SK-N-SH (cell line): ENCODE measurements at regions not wholly inside any gene's neighbourhood (a gene's known extent, or its start where the extent isn't known, plus 50 kb on each side); places are given as distances from the start of the nearest gene placed in this dataset.

Experiments used
- CTCF ChIA-PET: fragments of 300-600, 350-600 bp; formaldehyde crosslinking; extraction: SDS; loops from one replicate; lab custom pipeline; 2021; lab: Yijun Ruan, JAX
- POLR2A ChIA-PET: fragments of 350-600 bp; sonication (Branson Sonifier 250); formaldehyde crosslinking; extraction: SDS; loops from one replicate; lab custom pipeline; 2020; ENCODE audit warnings: antibody characterized with exemption, inconsistent platforms; lab: Yijun Ruan, JAX
- DNase-seq: peaks from one replicate; pipeline ENCODE4 v3.0.0; 2012
- H2AFZ ChIP-seq: fragments of 200-600 bp; sonication (generic); 2 replicates; pipeline ENCODE4 v1.8.1; 2016; ENCODE audit warnings: antibody characterized with exemption, mild to moderate bottlenecking, low read depth
- H3F3A ChIP-seq: fragments of 200-600 bp; sonication (generic); replicated peaks from 2 replicates; pipeline ENCODE3; 2016; ENCODE audit warnings: antibody characterized with exemption, mild to moderate bottlenecking; ENCODE audit not compliant: insufficient read depth
- H3K27ac ChIP-seq, 2 experiments: fragments of 200-500 bp in 1 of 2; fragments of 200-600 bp in 1 of 2; sonication (Bioruptor generic) in 1 of 2; sonication (generic), shearing (Covaris generic) in 1 of 2; 2 replicates each; pipeline versions ENCODE4 v1.5.1 to v1.6.1; 2014 to 2016; ENCODE audit warnings: low read depth in 2 of 2, inconsistent platforms in 1 of 2, low read length in 1 of 2, mild to moderate bottlenecking in 1 of 2, mixed read lengths in 1 of 2
- H3K27me3 ChIP-seq: fragments of 200-600 bp; sonication (generic), shearing (Covaris generic); 2 replicates; pipeline ENCODE4 v1.6.1; 2016; ENCODE audit warnings: mixed run types; ENCODE audit not compliant: insufficient read depth
- H3K36me3 ChIP-seq, 2 experiments: fragments of 200-500 bp in 1 of 2; fragments of 200-600 bp in 1 of 2; sonication (Bioruptor generic) in 1 of 2; sonication (generic) in 1 of 2; replicated peaks in 1 of 2; 2 replicates each; pipeline versions ENCODE3 to v1.5.1; 2014 to 2016; ENCODE audit warnings: low read length in 1 of 2, mild to moderate bottlenecking in 1 of 2; ENCODE audit not compliant: insufficient read depth in 2 of 2, control insufficient read depth in 1 of 2
- H3K4me1 ChIP-seq, 2 experiments: fragments of 200-500 bp in 1 of 2; fragments of 200-600 bp in 1 of 2; sonication (Bioruptor generic) in 1 of 2; sonication (generic), shearing (Covaris generic) in 1 of 2; 2 replicates each; pipeline versions ENCODE4 v1.5.1 to v1.6.1; 2014 to 2016; ENCODE audit warnings: low read depth in 1 of 2, low read length in 1 of 2, mixed run types in 1 of 2; ENCODE audit not compliant: insufficient read depth in 2 of 2, control insufficient read depth in 1 of 2
- H3K4me2 ChIP-seq: fragments of 200-600 bp; sonication (generic), shearing (Covaris generic); 2 replicates; pipeline ENCODE4 v1.6.1; 2017; ENCODE audit warnings: mixed run types
- H3K4me3 ChIP-seq, 2 experiments: fragments of 200-500 bp in 1 of 2; fragments of 200-600 bp in 1 of 2; sonication (Bioruptor generic) in 1 of 2; sonication (generic), shearing (Covaris generic) in 1 of 2; 2 replicates each; pipeline versions ENCODE4 v1.5.1 to v1.8.1; 2014 to 2016; ENCODE audit warnings: low read depth in 2 of 2, inconsistent platforms in 1 of 2, low read length in 1 of 2, mild to moderate bottlenecking in 1 of 2, mixed read lengths in 1 of 2, moderate library complexity in 1 of 2
- H3K79me2 ChIP-seq: fragments of 200-600 bp; sonication (generic); 2 replicates; pipeline ENCODE4 v1.8.1; 2017; ENCODE audit warnings: mild to moderate bottlenecking; ENCODE audit not compliant: insufficient read depth
- H3K9ac ChIP-seq: fragments of 200-600 bp; sonication (generic); 2 replicates; pipeline ENCODE4 v1.6.1; 2017; ENCODE audit warnings: mixed run types
- H3K9me2 ChIP-seq: fragments of 200-600 bp; sonication (generic); 2 replicates; pipeline ENCODE4 v1.6.1; 2017; ENCODE audit warnings: mixed run types
- H3K9me3 ChIP-seq: fragments of 200-600 bp; sonication (generic); 2 replicates; pipeline ENCODE4 v1.6.1; 2017; ENCODE audit warnings: mixed run types, mild to moderate bottlenecking, moderate library complexity
- H4K20me1 ChIP-seq: fragments of 200-600 bp; sonication (generic); 2 replicates; pipeline ENCODE4 v1.6.1; 2017; ENCODE audit warnings: mild to moderate bottlenecking, mixed run types; ENCODE audit not compliant: insufficient read depth
- CTCF ChIP-seq: fragments of 200-600 bp; sonication (generic); IDR thresholded peaks from 2 replicates; pipeline ENCODE4 v1.6.1; 2017; ENCODE audit warnings: antibody characterized with exemption, mild to moderate bottlenecking, moderate library complexity
- ELF1 ChIP-seq: IDR thresholded peaks from 2 replicates; pipeline ENCODE4 v1.4.0; 2012
- FOXJ3 ChIP-seq: sonication (generic); formaldehyde crosslinking; IDR thresholded peaks from 2 replicates; pipeline ENCODE4 v1.5.1; 2020; ENCODE audit warnings: mild to moderate bottlenecking, missing genetic modification reagents
- FOXM1 ChIP-seq: IDR thresholded peaks from 2 replicates; pipeline ENCODE4 v1.4.0; 2012; ENCODE audit warnings: low read depth, mild to moderate bottlenecking
- JUND ChIP-seq: IDR thresholded peaks from 2 replicates; pipeline ENCODE4 v1.4.0; 2012
- NFIC ChIP-seq: IDR thresholded peaks from 2 replicates; pipeline ENCODE4 v1.4.0; 2012; ENCODE audit warnings: borderline replicate concordance
- POLR2AphosphoS5 ChIP-seq: IDR thresholded peaks from 2 replicates; pipeline ENCODE4 v1.6.1; 2012; ENCODE audit warnings: low read depth, low read length
- RAD21 ChIP-seq: IDR thresholded peaks from 2 replicates; pipeline ENCODE4 v1.6.1; 2012; ENCODE audit warnings: mild to moderate bottlenecking, low read length
- RCOR1 ChIP-seq: fragments of 150-350 bp; IDR thresholded peaks from 2 replicates; pipeline ENCODE4 v1.6.1; 2017; ENCODE audit warnings: antibody characterized with exemption, low read length
- RFX5 ChIP-seq: IDR thresholded peaks from 2 replicates; pipeline ENCODE4 v1.6.1; 2012; ENCODE audit warnings: mild to moderate bottlenecking, improper control_type of control experiment, low read length
- SIN3A ChIP-seq: IDR thresholded peaks from 2 replicates; pipeline ENCODE4 v1.6.1; 2012; ENCODE audit warnings: low read depth, mild to moderate bottlenecking, low read length, moderate library complexity, borderline replicate concordance
- TCF12 ChIP-seq: IDR thresholded peaks from 2 replicates; pipeline ENCODE4 v1.4.0; 2012
- TEAD4 ChIP-seq: IDR thresholded peaks from 2 replicates; pipeline ENCODE4 v1.4.0; 2012; ENCODE audit warnings: mild to moderate bottlenecking, borderline replicate concordance; ENCODE audit not compliant: insufficient read depth
- YY1 ChIP-seq: IDR thresholded peaks from 2 replicates; pipeline ENCODE4 v1.4.0; 2012; ENCODE audit warnings: low read depth, mild to moderate bottlenecking
- ZBTB33 ChIP-seq: IDR thresholded peaks from 2 replicates; pipeline ENCODE4 v1.4.0; 2012; ENCODE audit warnings: low read depth, borderline replicate concordance
- WGBS: methylation state at CpG from one replicate; pipeline ENCODE4 v1.1.6; 2017; ENCODE audit warnings: low lambda C conversion rate; 5-methylcytosine and 5-hydroxymethylcytosine counted together
- TF ChIP-seq, protein P1 (sequence below): IDR thresholded peaks from 2 replicates; pipeline ENCODE4; 2012
- TF ChIP-seq, protein P2 (sequence below): IDR thresholded peaks from 2 replicates; pipeline ENCODE4 v1.4.0; 2012; ENCODE audit warnings: low read depth

DNA sequence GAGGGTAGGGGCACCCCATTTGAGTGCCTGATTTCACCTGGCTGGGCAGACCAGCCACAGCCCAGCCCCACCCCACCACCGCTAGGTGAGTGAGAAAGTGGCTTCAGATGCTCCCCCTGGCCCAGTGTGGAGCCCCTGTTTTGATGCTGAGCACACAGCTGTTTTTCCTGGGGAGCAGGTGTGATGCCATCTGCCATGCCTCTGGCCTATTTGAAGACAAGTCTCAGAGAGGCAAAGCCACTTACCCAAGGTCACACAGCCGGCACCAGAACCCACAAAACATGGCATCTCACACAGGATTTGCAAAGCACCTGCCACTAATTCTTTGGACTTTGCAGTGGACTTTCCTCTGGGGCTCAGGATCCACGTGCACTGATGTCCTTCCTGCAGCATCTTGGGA, 131.3 kb downstream of the INHBB start (continued):
- TF ChIP-seq ZBTB33, result no peak

DNA sequence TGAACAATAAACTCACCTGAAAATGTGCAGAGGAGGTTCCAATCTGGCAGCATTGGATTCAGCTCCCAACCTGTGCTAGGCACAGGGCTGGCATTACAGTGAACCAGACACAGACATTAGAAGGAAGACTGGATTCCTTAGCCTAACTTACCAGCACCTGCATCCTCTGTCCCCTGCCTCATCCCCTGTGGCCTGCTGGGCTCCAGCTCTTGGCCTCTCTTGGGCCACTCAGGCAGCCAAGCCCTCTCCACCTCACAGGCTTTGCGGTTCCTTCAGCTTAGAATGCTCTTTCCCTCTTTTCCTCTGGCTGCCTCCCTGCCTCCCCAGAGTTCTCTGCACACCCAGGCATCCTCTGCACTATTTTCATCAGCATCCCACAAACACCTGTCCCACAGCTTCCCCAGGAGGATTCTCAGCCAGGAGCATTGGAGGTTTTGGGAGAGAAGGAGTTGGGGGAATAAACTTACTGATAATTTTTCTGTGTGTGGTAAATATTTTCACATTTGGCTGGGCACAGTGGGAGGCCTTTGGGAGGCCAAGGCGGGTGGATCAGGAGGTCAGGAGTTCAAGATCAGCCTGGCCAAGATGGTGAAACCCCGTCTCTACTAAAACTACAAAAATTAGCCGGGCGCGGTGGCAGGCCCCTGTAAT, 132.0 kb downstream of the INHBB start:
- H3F3A ChIP-seq, result no peaks in the 10 kb centered on the region
- ChIA-PET CTCF (no interaction called here), POLR2A (no interaction called here)
- H3K79me2 ChIP-seq, result no peaks in the 10 kb centered on the region
- 79% methylated on average over 6 of the region's 6 CpGs for WGBS
- H3K9ac ChIP-seq, result no peak overlapping the region
- no peak for DNase-seq
- no peaks in the 10 kb centered on the region for H3K36me3 ChIP-seq
- H3K4me1 ChIP-seq, result no peaks in the 10 kb centered on the region
- H2AFZ ChIP-seq, result no peak overlapping the region
- H3K27ac ChIP-seq, result no peak overlapping the region
- H4K20me1 ChIP-seq, result no peaks in the 10 kb centered on the region
- no peak overlapping the region for H3K4me3 ChIP-seq
- H3K4me2 ChIP-seq, result no peak overlapping the region
- peaks cover 8% of the 10 kb centered on the region; the same call in 1 of the 2 replicates for H3K27me3 ChIP-seq
- no peaks in the 10 kb centered on the region for H3K9me3 ChIP-seq
- no peaks in the 10 kb centered on the region for H3K9me2 ChIP-seq
- TF ChIP-seq RAD21 (no peak), TCF12 (no peak), FOXM1 (no peak), POLR2AphosphoS5 (no peak), TEAD4 (no peak), RFX5 (no peak), ZBTB33 (no peak), ELF1 (no peak), NFIC (no peak), RCOR1 (no peak), JUND (no peak), CTCF (no peak), FOXJ3 (CRISPR knock-in tag) (no peak), SIN3A (no peak), YY1 (no peak)
- TF ChIP-seq, protein P1, sequence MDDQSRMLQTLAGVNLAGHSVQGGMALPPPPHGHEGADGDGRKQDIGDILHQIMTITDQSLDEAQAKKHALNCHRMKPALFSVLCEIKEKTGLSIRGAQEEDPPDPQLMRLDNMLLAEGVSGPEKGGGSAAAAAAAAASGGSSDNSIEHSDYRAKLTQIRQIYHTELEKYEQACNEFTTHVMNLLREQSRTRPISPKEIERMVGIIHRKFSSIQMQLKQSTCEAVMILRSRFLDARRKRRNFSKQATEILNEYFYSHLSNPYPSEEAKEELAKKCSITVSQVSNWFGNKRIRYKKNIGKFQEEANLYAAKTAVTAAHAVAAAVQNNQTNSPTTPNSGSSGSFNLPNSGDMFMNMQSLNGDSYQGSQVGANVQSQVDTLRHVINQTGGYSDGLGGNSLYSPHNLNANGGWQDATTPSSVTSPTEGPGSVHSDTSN, result no peak
- TF ChIP-seq, protein P2, sequence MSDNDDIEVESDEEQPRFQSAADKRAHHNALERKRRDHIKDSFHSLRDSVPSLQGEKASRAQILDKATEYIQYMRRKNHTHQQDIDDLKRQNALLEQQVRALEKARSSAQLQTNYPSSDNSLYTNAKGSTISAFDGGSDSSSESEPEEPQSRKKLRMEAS, result no peak
